ENCODE measurements at regions not wholly inside any gene's neighbourhood (a gene's known extent, or its start where the extent isn't known, plus 50 kb on each side); places are given as distances from the start of the nearest gene placed in this dataset.
"Not testable (repeated sequence)": the region's sequence is repeated elsewhere in the genome, so short reads cannot be mapped to it uniquely, and the experiment has no call there.

- no peak for TF ChIP-seq ZBTB26 (tag by site-specific recombination; optimal IDR thresholded peaks at IDR 0.05)
These were observed 83.2 kb upstream of the RHOU start (continued) for GRCh38 chr1:228652116-228652515.

GRCh38 chr1:228653057-228653456 is 82.2 kb upstream of the RHOU start:
- H3K9me3 ChIP-seq (ENCODE audit: control insufficient read depth, insufficient read depth, low read depth, low read length); CTCF ChIA-PET: not testable (repeated sequence)

GRCh38 chr1:228653748-228654147 is 81.5 kb upstream of the RHOU start:
- POLR2A ChIA-PET: interaction anchor here (0.7 kb wide), 1 partner anchor 969 kb away, joined by 3 read pairs; no protein-coding TSS in a partner anchor
- Histone ChIP-seq H3K9me3 (ENCODE audit: control insufficient read depth, insufficient read depth, low read depth, low read length) (no peaks in the 10 kb centered on the region), H3K36me3 (ENCODE audit: control insufficient read depth in 2 of 2, insufficient read depth in 1 of 2, low read length in 2 of 2) (peaks cover 0 to 7% of the 10 kb centered on the region in 2 experiments; a peak in 1 of 3 replicates), H3K4me3 (ENCODE audit: low read depth, low read length) (no peak overlapping the region), H3K4me1 (ENCODE audit: control insufficient read depth, insufficient read depth, low read length) (peaks cover 2% of the 10 kb centered on the region; the same call in 1 of the 2 replicates), H3K27ac (ENCODE audit: extremely low read depth, low read depth, low read length) (no peak overlapping the region)
- CTCF ChIA-PET: interaction anchor here (1.0 kb wide), 1 partner anchor 11 kb away, joined by 9 read pairs; no protein-coding TSS in a partner anchor
- TF ChIP-seq SCRT2 (tag by site-specific recombination; IDR thresholded peaks at IDR 0.05) (peak; percentile 89), SCRT1 (tag by site-specific recombination; IDR thresholded peaks at IDR 0.05; ENCODE audit: borderline replicate concordance) (0 out of 2 replicates have a peak, but pooled peaks have one; percentile 81), ZNF37A (tag by site-specific recombination; IDR thresholded peaks at IDR 0.05) (no peak), ZNF362 (tag by site-specific recombination; IDR thresholded peaks at IDR 0.05) (0 out of 2 replicates have a peak, but pooled peaks have one; percentile 17)

More at GRCh38 chr1:228653057-228653456, 82.2 kb upstream of the RHOU start:
- H3K4me1 ChIP-seq (ENCODE audit: control insufficient read depth, insufficient read depth, low read length); H3K4me3 ChIP-seq (ENCODE audit: low read depth, low read length); H3K36me3 ChIP-seq (ENCODE audit: control insufficient read depth in 2 of 2, insufficient read depth in 1 of 2, low read length in 2 of 2); POLR2A ChIA-PET; H3K27ac ChIP-seq (ENCODE audit: extremely low read depth, low read depth, low read length): not testable (repeated sequence)

GRCh38 chr1:228655796-228656394 is 79.4 kb upstream of the RHOU start:
- ChIA-PET POLR2A (no interaction called here), CTCF (interaction anchor here (0.6 to 1.6 kb wide), 3 partner anchors 9 to 745 kb away, joined by 4 to 7 read pairs (median 6); no protein-coding TSS in a partner anchor)
- Histone ChIP-seq H3K27ac (ENCODE audit: extremely low read depth, low read depth, low read length) (no peak overlapping the region), H3K4me1 (ENCODE audit: control insufficient read depth, insufficient read depth, low read length) (no peaks in the 10 kb centered on the region), H3K9me3 (ENCODE audit: control insufficient read depth, insufficient read depth, low read depth, low read length) (no peaks in the 10 kb centered on the region), H3K36me3 (ENCODE audit: control insufficient read depth in 2 of 2, insufficient read depth in 1 of 2, low read length in 2 of 2) (peaks cover 0 to 4% of the 10 kb centered on the region in 2 experiments; a peak in 1 of 3 replicates), H3K4me3 (ENCODE audit: low read depth, low read length) (no peak overlapping the region)
- TF ChIP-seq ZNF529 (tag by site-specific recombination; IDR thresholded peaks at IDR 0.05; ENCODE audit: insufficient replicate concordance): no peak
- TF ChIP-seq ZNF654 (tag by site-specific recombination; IDR thresholded peaks at IDR 0.05; ENCODE audit: low read depth): no peak
- TF ChIP-seq ZNF785 (tag by site-specific recombination; IDR thresholded peaks at IDR 0.05): no peak
- no peak for TF ChIP-seq ZNF10 (tag by site-specific recombination; IDR thresholded peaks at IDR 0.05)
- no peak for TF ChIP-seq ZNF292 (tag by site-specific recombination; IDR thresholded peaks at IDR 0.05; ENCODE audit: borderline replicate concordance, low read depth)
- no peak for TF ChIP-seq PRDM1 (tag by site-specific recombination; IDR thresholded peaks at IDR 0.05)
- no peak for TF ChIP-seq PBX3 (CRISPR knock-in tag; IDR thresholded peaks at IDR 0.05)
- TF ChIP-seq ZNF510 (tag by site-specific recombination; IDR thresholded peaks at IDR 0.05; ENCODE audit: insufficient replicate concordance): no peak
- no peak for TF ChIP-seq ZBTB10 (tag by site-specific recombination; IDR thresholded peaks at IDR 0.05)
- TF ChIP-seq ZNF184 (tag by site-specific recombination; IDR thresholded peaks at IDR 0.05): no peak
- no peak for TF ChIP-seq ZNF169 (tag by site-specific recombination; IDR thresholded peaks at IDR 0.05)
- TF ChIP-seq ZFP69B (tag by site-specific recombination; IDR thresholded peaks at IDR 0.05): no peak
- TF ChIP-seq YY1 (tag by site-specific recombination; IDR thresholded peaks at IDR 0.05): no peak
- no peak for TF ChIP-seq ZNF133 (tag by site-specific recombination; IDR thresholded peaks at IDR 0.05)
- TF ChIP-seq ZNF311 (tag by site-specific recombination; IDR thresholded peaks at IDR 0.05; ENCODE audit: borderline replicate concordance): no peak
- TF ChIP-seq MZF1 (tag by site-specific recombination; IDR thresholded peaks at IDR 0.05; ENCODE audit: borderline replicate concordance): no peak
